D341Med (cell line): ENCODE measurements at regions not wholly inside any gene's neighbourhood (a gene's known extent, or its start where the extent isn't known, plus 50 kb on each side); places are given as distances from the start of the nearest gene placed in this dataset.
"Not testable (repeated sequence)": the region's sequence is repeated elsewhere in the genome, so short reads cannot be mapped to it uniquely, and the experiment has no call there.

Source experiments
- DNase-seq: peaks from one replicate; pipeline ENCODE4 v3.0.0; 2012; ENCODE audit warnings: low spot score

- no peak for DNase-seq
Observed at GRCh38 chrX:118215346-118215745, 98.7 kb upstream of the KLHL13 start.

- no peak for DNase-seq
Observed at GRCh38 chrX:118216087-118216486, 99.5 kb upstream of the KLHL13 start.

GRCh38 chrX:118216509-118216908 lies 99.9 kb upstream of the KLHL13 start:
- DNase-seq = no peak

GRCh38 chrX:118218079-118218478 lies 101.5 kb upstream of the KLHL13 start:
- no peak for DNase-seq

- no peak for DNase-seq
Observed at GRCh38 chrX:118218940-118219339, 102.3 kb upstream of the KLHL13 start.

GRCh38 chrX:118219866-118220265 lies 103.3 kb upstream of the KLHL13 start:
- DNase-seq = no peak

GRCh38 chrX:118220509-118220908 lies 103.9 kb upstream of the KLHL13 start:
- no peak for DNase-seq

- DNase-seq = no peak
Observed at GRCh38 chrX:118221270-118221669, 104.7 kb upstream of the KLHL13 start.

GRCh38 chrX:118221733-118222132 lies 105.1 kb upstream of the KLHL13 start:
- no peak for DNase-seq

GRCh38 chrX:118222421-118222820 lies 105.8 kb upstream of the KLHL13 start:
- no peak for DNase-seq

- peak; percentile 23 for DNase-seq
Observed at GRCh38 chrX:118225711-118226428, 109.3 kb upstream of the KLHL13 start.

GRCh38 chrX:118228041-118228440 lies 111.4 kb upstream of the KLHL13 start:
- no peak for DNase-seq

- no peak for DNase-seq
Observed at GRCh38 chrX:118228456-118228855, 111.8 kb upstream of the KLHL13 start.

GRCh38 chrX:118231464-118231863 lies 114.4 kb upstream of the WDR44 start:
- DNase-seq = no peak

GRCh38 chrX:118239178-118239870 lies 106.6 kb upstream of the WDR44 start:
- DNase-seq = no peak

- no peak for DNase-seq
Observed at GRCh38 chrX:118239913-118240698, 105.8 kb upstream of the WDR44 start.

GRCh38 chrX:118246961-118247360 lies 98.9 kb upstream of the WDR44 start:
- DNase-seq = not testable (repeated sequence)

- no peak for DNase-seq
Observed at GRCh38 chrX:118249146-118249545, 96.8 kb upstream of the WDR44 start.

- no peak for DNase-seq
Observed at GRCh38 chrX:118250445-118250844, 95.5 kb upstream of the WDR44 start.

- DNase-seq = no peak
Observed at GRCh38 chrX:118251271-118251670, 94.6 kb upstream of the WDR44 start.

- DNase-seq = no peak
Observed at GRCh38 chrX:118252967-118253366, 92.9 kb upstream of the WDR44 start.

- peak; percentile 32 for DNase-seq
Observed at GRCh38 chrX:118254611-118255010, 91.3 kb upstream of the WDR44 start.

GRCh38 chrX:118255921-118256320 lies 90.0 kb upstream of the WDR44 start:
- DNase-seq = no peak
